BLaER1 (cell line): ENCODE measurements at regions not wholly inside any gene's neighbourhood (a gene's known extent, or its start where the extent isn't known, plus 50 kb on each side); places are given as distances from the start of the nearest gene placed in this dataset.
A peak's percentile ranks its signal among the peaks of the same experiment; 100 is the strongest.

Experiments used
- H3K27ac ChIP-seq: shearing (Covaris generic); formaldehyde crosslinking; 2 replicates; pipeline ENCODE4 v1.8.1; 2022
- H3K27me3 ChIP-seq: shearing (Covaris generic); formaldehyde crosslinking; 2 replicates; pipeline ENCODE4 v1.8.1; 2022
- H3K36me3 ChIP-seq: shearing (Covaris generic); formaldehyde crosslinking; 2 replicates; pipeline ENCODE4 v1.8.1; 2022
- H3K4me1 ChIP-seq: shearing (Covaris generic); formaldehyde crosslinking; 2 replicates; pipeline ENCODE4 v1.8.1; 2022
- H3K4me2 ChIP-seq: shearing (Covaris generic); formaldehyde crosslinking; 2 replicates; pipeline ENCODE4 v1.8.1; 2022
- H3K4me3 ChIP-seq: shearing (Covaris generic); formaldehyde crosslinking; 2 replicates; pipeline ENCODE4 v1.8.1; 2022
- H3K9ac ChIP-seq: shearing (Covaris generic); formaldehyde crosslinking; 2 replicates; pipeline ENCODE4 v1.8.1; 2022
- H3K9me3 ChIP-seq: shearing (Covaris generic); formaldehyde crosslinking; 2 replicates; pipeline ENCODE4 v1.8.1; 2022
- H4K20me1 ChIP-seq: shearing (Covaris generic); formaldehyde crosslinking; 2 replicates; pipeline ENCODE4 v1.8.1; 2022
- Cebpa-rat ChIP-seq: shearing (Covaris generic); IDR thresholded peaks from 2 replicates; pipeline ENCODE4 v1.8.1; 2022

DNA sequence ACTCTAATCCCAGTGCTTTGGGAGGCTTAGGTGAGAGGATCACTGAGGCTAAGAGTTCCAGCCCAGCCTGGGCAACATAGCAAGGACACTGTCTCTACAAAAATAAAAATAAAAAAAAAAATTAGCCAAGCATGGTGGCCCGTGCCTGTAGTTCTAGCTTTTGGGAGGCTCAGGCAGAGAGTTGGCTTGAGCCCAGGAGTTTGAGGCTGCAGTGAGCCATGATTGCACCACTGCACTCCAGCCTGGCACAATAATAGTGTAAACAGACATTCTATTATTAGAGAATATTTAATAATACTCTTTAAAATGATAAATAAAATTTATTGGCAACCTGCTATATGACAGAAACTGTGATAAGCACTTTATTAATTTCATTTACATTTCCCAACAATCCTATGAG, 908.9 kb downstream of the TUSC7 start:
- H3K4me3 ChIP-seq: no peak overlapping the region
- no peak overlapping the region for H3K27ac ChIP-seq
- no peaks in the 10 kb centered on the region for H3K36me3 ChIP-seq
- H3K9me3 ChIP-seq: no peaks in the 10 kb centered on the region
- H4K20me1 ChIP-seq: no peaks in the 10 kb centered on the region
- TF ChIP-seq Cebpa-rat: no peak
- H3K4me1 ChIP-seq: peaks cover 8% of the 10 kb centered on the region
- no peaks in the 10 kb centered on the region for H3K27me3 ChIP-seq
- H3K9ac ChIP-seq: no peak overlapping the region
- no peak overlapping the region for H3K4me2 ChIP-seq

DNA sequence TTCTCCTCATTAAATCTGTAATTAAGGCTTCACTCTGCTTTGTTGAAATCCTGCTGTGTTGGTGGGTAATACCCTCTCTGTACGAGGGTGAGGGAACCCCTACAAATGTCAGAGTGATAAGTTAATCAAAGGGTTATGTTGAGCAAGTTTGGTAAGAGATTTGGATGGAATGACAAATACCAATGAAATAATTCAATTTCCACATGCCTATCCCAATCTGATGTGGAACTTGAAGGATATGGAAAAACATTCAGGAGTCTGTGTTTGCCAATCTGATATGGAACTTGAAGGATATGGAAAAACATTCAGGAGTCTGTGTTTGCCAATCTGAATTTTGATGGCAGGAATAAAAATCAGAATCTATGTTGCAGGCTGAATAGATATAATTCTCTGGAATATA, 910.2 kb downstream of the TUSC7 start:
- H3K27ac ChIP-seq: no peak overlapping the region
- H4K20me1 ChIP-seq: no peaks in the 10 kb centered on the region
- no peak for TF ChIP-seq Cebpa-rat
- H3K4me3 ChIP-seq: no peak overlapping the region
- no peaks in the 10 kb centered on the region for H3K36me3 ChIP-seq
- H3K9me3 ChIP-seq: no peaks in the 10 kb centered on the region
- H3K4me1 ChIP-seq: peaks cover 10% of the 10 kb centered on the region
- no peaks in the 10 kb centered on the region for H3K27me3 ChIP-seq
- H3K9ac ChIP-seq: no peak overlapping the region
- no peak overlapping the region for H3K4me2 ChIP-seq

DNA sequence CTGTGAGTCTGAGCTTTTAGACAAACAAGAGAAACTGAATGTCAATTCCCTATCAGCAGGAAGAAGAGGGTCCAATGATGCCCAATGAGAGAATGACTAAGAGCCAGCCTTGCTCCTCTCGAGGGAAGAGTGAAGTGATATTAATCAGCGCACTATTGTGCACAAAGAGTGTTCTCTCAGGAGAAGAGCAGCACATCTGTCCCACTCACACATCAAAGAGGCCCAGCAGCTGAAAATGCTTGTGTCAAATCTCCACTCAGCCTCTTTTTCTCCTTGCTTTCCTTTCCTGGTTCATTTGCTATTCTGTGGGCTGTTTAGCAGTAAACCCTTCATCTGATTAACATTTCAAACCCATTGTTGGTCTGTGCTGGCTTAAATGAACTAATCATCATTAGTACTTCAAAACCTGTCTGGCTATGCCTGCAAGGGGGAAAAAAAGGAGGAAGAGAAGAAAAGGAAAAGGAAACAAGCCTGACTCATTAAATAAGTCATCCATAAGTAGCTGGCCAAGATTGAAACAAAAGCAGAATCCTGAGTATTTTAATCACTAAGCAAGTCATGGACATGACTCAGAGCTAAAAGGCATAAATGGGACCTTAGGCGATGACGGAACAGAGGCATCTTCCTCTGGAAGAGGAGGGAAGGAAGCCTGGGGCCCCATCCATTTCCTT, 912.7 kb downstream of the TUSC7 start:
- H3K27ac ChIP-seq: no peak overlapping the region

GRCh38 chr3:117624424-117624823, 914.8 kb downstream of the TUSC7 start:
- TF ChIP-seq Cebpa-rat: no peak
- H3K9ac ChIP-seq: no peak overlapping the region
- no peak overlapping the region for H3K4me2 ChIP-seq
- H3K27ac ChIP-seq: no peak overlapping the region
- no peaks in the 10 kb centered on the region for H4K20me1 ChIP-seq
- no peaks in the 10 kb centered on the region for H3K27me3 ChIP-seq
- peaks cover 36% of the 10 kb centered on the region for H3K4me1 ChIP-seq
- no peaks in the 10 kb centered on the region for H3K9me3 ChIP-seq
- H3K36me3 ChIP-seq: no peaks in the 10 kb centered on the region
- H3K4me3 ChIP-seq: no peak overlapping the region

More for the DNA sequence above, 912.7 kb downstream of the TUSC7 start:
- Histone ChIP-seq H3K4me2 (peak overlapping the region; percentile 13), H3K36me3 (no peaks in the 10 kb centered on the region), H3K9me3 (no peaks in the 10 kb centered on the region), H4K20me1 (no peaks in the 10 kb centered on the region), H3K9ac (no peak overlapping the region), H3K4me1 (peaks cover 21% of the 10 kb centered on the region), H3K27me3 (no peaks in the 10 kb centered on the region), H3K4me3 (no peak overlapping the region)
- TF ChIP-seq Cebpa-rat: no peak

GRCh38 chr3:117625174-117625573, 915.6 kb downstream of the TUSC7 start:
- Histone ChIP-seq H3K4me3 (no peak overlapping the region), H3K4me1 (peaks cover 43% of the 10 kb centered on the region), H3K27ac (no peak overlapping the region), H3K27me3 (no peaks in the 10 kb centered on the region), H3K9me3 (no peaks in the 10 kb centered on the region), H3K9ac (no peak overlapping the region), H3K36me3 (no peaks in the 10 kb centered on the region), H3K4me2 (no peak overlapping the region), H4K20me1 (no peaks in the 10 kb centered on the region)
- TF ChIP-seq Cebpa-rat: no peak

- no peaks in the 10 kb centered on the region for H3K36me3 ChIP-seq
- no peak overlapping the region for H3K4me2 ChIP-seq
- H3K9me3 ChIP-seq: no peaks in the 10 kb centered on the region
- H3K27ac ChIP-seq: no peak overlapping the region
- H3K4me3 ChIP-seq: no peak overlapping the region
- no peaks in the 10 kb centered on the region for H4K20me1 ChIP-seq
- peaks cover 51% of the 10 kb centered on the region for H3K4me1 ChIP-seq
- H3K9ac ChIP-seq: no peak overlapping the region
- TF ChIP-seq Cebpa-rat: no peak
- H3K27me3 ChIP-seq: no peaks in the 10 kb centered on the region
Measured at GRCh38 chr3:117626577-117626976, 917.0 kb downstream of the TUSC7 start.

DNA sequence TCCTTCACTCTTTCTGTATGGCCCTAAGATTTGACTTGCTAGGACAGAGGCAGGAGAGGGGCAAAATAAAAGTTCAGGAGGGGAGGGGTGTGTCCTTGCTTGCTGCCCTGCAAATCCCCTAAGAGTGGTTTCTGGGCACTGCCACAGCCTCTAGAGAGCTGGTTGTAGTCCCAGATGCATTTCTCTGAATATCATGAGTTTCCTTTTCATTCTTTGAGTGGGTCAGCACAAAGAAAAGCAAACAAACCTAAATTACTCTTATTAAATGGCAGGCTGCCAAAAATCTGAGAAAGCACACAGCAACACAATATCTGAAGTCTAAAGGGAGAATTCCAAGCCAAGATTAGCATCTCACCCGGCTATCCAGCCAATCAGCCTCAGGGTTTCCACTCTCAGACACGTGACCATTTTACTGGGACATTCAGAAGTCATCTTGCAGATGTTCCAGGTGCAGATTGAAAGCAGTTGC, 919.3 kb downstream of the TUSC7 start:
- Histone ChIP-seq H3K27ac (no peak overlapping the region), H3K4me2 (peak overlapping the region; percentile 60), H3K9me3 (no peaks in the 10 kb centered on the region), H3K9ac (no peak overlapping the region), H3K36me3 (no peaks in the 10 kb centered on the region), H3K4me3 (no peak overlapping the region), H3K4me1 (peaks cover 43% of the 10 kb centered on the region), H4K20me1 (no peaks in the 10 kb centered on the region), H3K27me3 (no peaks in the 10 kb centered on the region)
- TF ChIP-seq Cebpa-rat: no peak

- TF ChIP-seq Cebpa-rat: no peak
- Histone ChIP-seq H3K9me3 (no peaks in the 10 kb centered on the region), H3K4me3 (no peak overlapping the region), H3K27ac (no peak overlapping the region), H3K4me1 (peaks cover 43% of the 10 kb centered on the region), H3K9ac (no peak overlapping the region), H4K20me1 (no peaks in the 10 kb centered on the region), H3K36me3 (no peaks in the 10 kb centered on the region), H3K4me2 (peak overlapping the region; percentile 60), H3K27me3 (no peaks in the 10 kb centered on the region)
Measured at GRCh38 chr3:117629505-117629904, 919.9 kb downstream of the TUSC7 start.

DNA sequence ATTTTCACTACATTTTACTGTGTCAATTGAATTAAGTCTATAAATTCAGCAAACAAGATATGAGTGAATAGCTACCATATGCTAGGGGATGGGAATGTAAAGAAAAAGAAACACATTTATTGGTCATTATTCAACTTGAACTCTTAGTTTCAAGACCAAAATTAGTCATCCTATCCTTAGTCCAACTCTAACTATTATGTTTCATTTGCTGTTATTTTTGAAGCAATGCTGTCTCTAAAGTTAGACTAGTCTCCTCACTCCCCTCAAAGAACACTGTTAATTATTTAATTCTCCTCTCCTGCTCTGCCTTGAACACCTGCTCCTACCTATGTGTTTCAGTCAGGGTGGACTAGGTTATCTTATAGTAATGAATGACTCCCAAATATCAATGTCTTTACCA, 920.9 kb downstream of the TUSC7 start:
- no peaks in the 10 kb centered on the region for H3K36me3 ChIP-seq
- H3K27me3 ChIP-seq: no peaks in the 10 kb centered on the region
- no peak for TF ChIP-seq Cebpa-rat
- H3K4me3 ChIP-seq: no peak overlapping the region
- no peaks in the 10 kb centered on the region for H3K9me3 ChIP-seq
- no peak overlapping the region for H3K4me2 ChIP-seq
- peaks cover 37% of the 10 kb centered on the region for H3K4me1 ChIP-seq
- H4K20me1 ChIP-seq: no peaks in the 10 kb centered on the region
- H3K9ac ChIP-seq: no peak overlapping the region
- no peak overlapping the region for H3K27ac ChIP-seq

- Histone ChIP-seq H3K4me1 (peaks cover 37% of the 10 kb centered on the region), H3K27ac (no peak overlapping the region), H4K20me1 (no peaks in the 10 kb centered on the region), H3K9me3 (no peaks in the 10 kb centered on the region), H3K36me3 (no peaks in the 10 kb centered on the region), H3K4me2 (no peak overlapping the region), H3K27me3 (no peaks in the 10 kb centered on the region), H3K9ac (no peak overlapping the region), H3K4me3 (no peak overlapping the region)
- TF ChIP-seq Cebpa-rat: no peak
Measured at GRCh38 chr3:117630885-117631284, 921.3 kb downstream of the TUSC7 start.

DNA sequence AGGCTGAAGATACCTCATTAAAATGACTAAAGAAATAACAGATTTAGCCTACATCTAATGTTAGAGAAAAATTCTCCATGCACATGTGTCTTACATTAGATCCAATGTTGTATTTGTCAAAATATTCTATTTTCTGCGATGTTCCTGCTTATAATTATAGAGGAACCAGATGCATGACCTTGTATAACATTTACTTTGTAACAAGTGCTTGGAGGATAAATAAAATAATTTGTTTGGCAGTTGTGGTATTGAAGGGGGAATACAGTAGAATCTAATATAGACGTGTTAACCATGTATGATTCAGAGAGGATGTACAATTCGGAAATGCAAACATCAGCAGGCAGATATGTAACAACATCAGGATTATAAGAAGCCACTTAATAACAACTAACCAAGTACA, 922.2 kb downstream of the TUSC7 start:
- Histone ChIP-seq H3K27ac (no peak overlapping the region), H3K4me3 (no peak overlapping the region), H3K36me3 (no peaks in the 10 kb centered on the region), H3K9me3 (no peaks in the 10 kb centered on the region), H4K20me1 (no peaks in the 10 kb centered on the region), H3K9ac (no peak overlapping the region), H3K27me3 (no peaks in the 10 kb centered on the region), H3K4me2 (no peak overlapping the region), H3K4me1 (peaks cover 33% of the 10 kb centered on the region)
- no peak for TF ChIP-seq Cebpa-rat
